HFFc6 (cell line): ENCODE measurements at regions not wholly inside any gene's neighbourhood (a gene's known extent, or its start where the extent isn't known, plus 50 kb on each side); places are given as distances from the start of the nearest gene placed in this dataset.

Experiments used
- DNase-seq: peaks from one replicate; pipeline ENCODE4 v3.0.0-alpha.2; 2018
- H3K27ac Mint-ChIP-seq: 2 replicates; pipeline ENCODE4 v1.8.0; 2020; ENCODE audit warnings: mild to moderate bottlenecking, mixed read lengths
- H3K27me3 Mint-ChIP-seq: 2 replicates; pipeline ENCODE4 v1.8.0; 2021; ENCODE audit warnings: mild to moderate bottlenecking, moderate library complexity, mixed read lengths; ENCODE audit not compliant: insufficient read depth
- H3K36me3 Mint-ChIP-seq: 2 replicates; pipeline ENCODE4 v1.8.0; 2021; ENCODE audit warnings: low read depth, mixed read lengths
- H3K4me1 Mint-ChIP-seq: 2 replicates; pipeline ENCODE4 v1.8.0; 2020; ENCODE audit warnings: low read depth, mixed read lengths
- H3K4me3 Mint-ChIP-seq: 2 replicates; pipeline ENCODE4 v1.8.0; 2020; ENCODE audit warnings: mild to moderate bottlenecking, moderate library complexity, mixed read lengths
- H3K9me3 Mint-ChIP-seq: 2 replicates; pipeline ENCODE4 v1.8.0; 2020; ENCODE audit warnings: mild to moderate bottlenecking, mixed read lengths
- TF ChIP-seq, protein P1 (sequence below): fragments of 200-600 bp; sonication (generic); IDR thresholded peaks from 2 replicates; pipeline ENCODE4 v1.5.0; 2021; ENCODE audit warnings: antibody characterized with exemption, mild to moderate bottlenecking

DNA sequence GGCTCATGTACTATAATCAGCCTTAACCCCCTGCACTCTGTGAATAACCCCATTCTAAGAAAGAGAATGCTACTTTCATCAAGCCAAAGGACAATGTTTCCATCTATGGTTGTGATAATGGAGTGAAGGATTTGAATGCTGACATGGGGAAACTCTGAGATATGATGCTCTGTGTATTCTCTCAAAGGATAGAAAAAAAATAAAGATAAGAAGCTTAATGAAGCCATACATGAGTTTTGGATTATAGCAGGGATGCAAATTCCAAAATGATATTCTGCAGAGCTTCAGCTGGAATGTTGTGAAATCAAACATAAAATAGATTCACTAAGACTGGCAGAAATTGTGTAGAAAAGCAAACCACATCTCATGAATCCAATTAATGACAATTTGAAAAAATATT, 1074.1 kb downstream of the XPNPEP1 start:
- H3K36me3 Mint-ChIP-seq: no peaks in the 10 kb centered on the region
- H3K4me3 Mint-ChIP-seq: no peak overlapping the region
- H3K27ac Mint-ChIP-seq: no peak overlapping the region
- TF ChIP-seq, protein P1, sequence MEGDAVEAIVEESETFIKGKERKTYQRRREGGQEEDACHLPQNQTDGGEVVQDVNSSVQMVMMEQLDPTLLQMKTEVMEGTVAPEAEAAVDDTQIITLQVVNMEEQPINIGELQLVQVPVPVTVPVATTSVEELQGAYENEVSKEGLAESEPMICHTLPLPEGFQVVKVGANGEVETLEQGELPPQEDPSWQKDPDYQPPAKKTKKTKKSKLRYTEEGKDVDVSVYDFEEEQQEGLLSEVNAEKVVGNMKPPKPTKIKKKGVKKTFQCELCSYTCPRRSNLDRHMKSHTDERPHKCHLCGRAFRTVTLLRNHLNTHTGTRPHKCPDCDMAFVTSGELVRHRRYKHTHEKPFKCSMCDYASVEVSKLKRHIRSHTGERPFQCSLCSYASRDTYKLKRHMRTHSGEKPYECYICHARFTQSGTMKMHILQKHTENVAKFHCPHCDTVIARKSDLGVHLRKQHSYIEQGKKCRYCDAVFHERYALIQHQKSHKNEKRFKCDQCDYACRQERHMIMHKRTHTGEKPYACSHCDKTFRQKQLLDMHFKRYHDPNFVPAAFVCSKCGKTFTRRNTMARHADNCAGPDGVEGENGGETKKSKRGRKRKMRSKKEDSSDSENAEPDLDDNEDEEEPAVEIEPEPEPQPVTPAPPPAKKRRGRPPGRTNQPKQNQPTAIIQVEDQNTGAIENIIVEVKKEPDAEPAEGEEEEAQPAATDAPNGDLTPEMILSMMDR: no peak
- DNase-seq: no peak
- H3K27me3 Mint-ChIP-seq: no peaks in the 10 kb centered on the region
- H3K9me3 Mint-ChIP-seq: no peaks in the 10 kb centered on the region; the same call in 1 of the 2 replicates
- H3K4me1 Mint-ChIP-seq: no peaks in the 10 kb centered on the region

GRCh38 chr10:108848046-108848445, 1075.3 kb downstream of the XPNPEP1 start:
- H3K27me3 Mint-ChIP-seq: no peaks in the 10 kb centered on the region
- H3K4me1 Mint-ChIP-seq: no peaks in the 10 kb centered on the region
- TF ChIP-seq, protein P1: no peak
- no peak for DNase-seq
- H3K4me3 Mint-ChIP-seq: no peak overlapping the region
- no peaks in the 10 kb centered on the region for H3K36me3 Mint-ChIP-seq
- H3K27ac Mint-ChIP-seq: no peak overlapping the region
- H3K9me3 Mint-ChIP-seq: no peaks in the 10 kb centered on the region; the same call in 1 of the 2 replicates

DNA sequence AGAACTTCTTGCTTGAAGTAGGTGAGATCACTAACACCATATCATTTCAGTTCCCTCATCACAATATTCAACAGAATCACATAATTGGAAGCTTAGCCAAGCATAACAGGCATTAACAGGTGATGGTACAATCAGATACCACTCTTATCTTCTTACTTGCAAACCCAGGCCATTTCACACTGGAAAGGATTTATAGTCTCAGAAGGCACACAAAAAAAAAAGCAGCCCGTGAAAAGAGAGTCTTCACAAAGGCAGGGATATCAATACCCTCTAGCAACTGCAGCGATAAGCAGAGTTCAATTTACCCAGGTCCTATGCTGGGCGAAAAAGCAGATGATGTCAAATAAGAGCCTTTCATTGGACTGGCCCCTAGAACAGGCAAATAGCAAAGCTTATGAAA, 1082.4 kb downstream of the XPNPEP1 start:
- H3K27ac Mint-ChIP-seq: no peak overlapping the region
- DNase-seq: no peak
- H3K4me1 Mint-ChIP-seq: no peaks in the 10 kb centered on the region
- H3K36me3 Mint-ChIP-seq: no peaks in the 10 kb centered on the region
- H3K9me3 Mint-ChIP-seq: peaks cover 9% of the 10 kb centered on the region; the same call in 1 of the 2 replicates
- no peaks in the 10 kb centered on the region for H3K27me3 Mint-ChIP-seq
- no peak overlapping the region for H3K4me3 Mint-ChIP-seq
- TF ChIP-seq, protein P1: no peak

DNA sequence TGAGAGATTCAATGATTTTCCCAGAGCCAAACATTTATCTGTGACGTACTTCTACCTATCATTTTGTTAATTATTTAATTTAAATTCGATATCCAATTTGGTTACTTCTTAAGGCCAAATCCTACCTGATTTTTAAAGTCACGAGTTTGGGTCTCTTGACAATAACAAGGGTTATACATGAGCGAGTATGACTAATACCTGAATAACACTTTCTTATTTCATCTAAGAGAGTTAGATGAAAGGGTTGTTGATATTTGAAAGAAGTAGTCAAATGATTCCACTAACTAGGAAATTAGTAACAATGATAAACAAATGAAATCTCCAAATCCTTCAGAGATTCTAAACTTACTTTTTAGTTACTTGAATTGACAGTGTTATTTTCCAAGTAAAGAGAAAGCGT, 1086.9 kb downstream of the XPNPEP1 start:
- Mint-ChIP-seq H3K27ac (no peak overlapping the region), H3K27me3 (no peaks in the 10 kb centered on the region), H3K4me1 (no peaks in the 10 kb centered on the region), H3K4me3 (no peak overlapping the region), H3K36me3 (no peaks in the 10 kb centered on the region), H3K9me3 (peaks cover 9% of the 10 kb centered on the region; the same call in 1 of the 2 replicates)
- TF ChIP-seq, protein P1: no peak
- DNase-seq: no peak

- TF ChIP-seq, protein P1: no peak
- Mint-ChIP-seq H3K36me3 (no peaks in the 10 kb centered on the region), H3K27me3 (no peaks in the 10 kb centered on the region), H3K27ac (no peak overlapping the region), H3K9me3 (peaks cover 4% of the 10 kb centered on the region; the same call in 1 of the 2 replicates), H3K4me1 (no peaks in the 10 kb centered on the region), H3K4me3 (no peak overlapping the region)
- DNase-seq: no peak
These were observed 1101.3 kb downstream of the XPNPEP1 start for GRCh38 chr10:108822026-108822425.

- H3K27me3 Mint-ChIP-seq: no peaks in the 10 kb centered on the region
- H3K27ac Mint-ChIP-seq: no peak overlapping the region
- H3K4me1 Mint-ChIP-seq: no peaks in the 10 kb centered on the region; the same call in 1 of the 2 replicates
- H3K9me3 Mint-ChIP-seq: peaks cover 8% of the 10 kb centered on the region; the same call in 1 of the 2 replicates
- TF ChIP-seq, protein P1: no peak
- H3K36me3 Mint-ChIP-seq: no peaks in the 10 kb centered on the region
- DNase-seq: no peak
- no peak overlapping the region for H3K4me3 Mint-ChIP-seq
These were observed 1104.0 kb downstream of the XPNPEP1 start for GRCh38 chr10:108819302-108819701.
